Stimulated activated naive CD8-positive, alpha-beta T cell treated with anti-CD3 and anti-CD28 coated beads, Interleukin-15, amount 100 ng/mL, for 72 hours (primary cell): ENCODE measurements at regions not wholly inside any gene's neighbourhood (a gene's known extent, or its start where the extent isn't known, plus 50 kb on each side); places are given as distances from the start of the nearest gene placed in this dataset.

ENCODE experiments used
- ATAC-seq: fragments of 150-1000 bp; cut with Tn5 transposase; 2 replicates; pipeline ENCODE4 v1.10.0; 2021; ENCODE audit warnings: mild to moderate bottlenecking, moderate library complexity
- DNase-seq, 2 donors: peaks; one replicate each; pipeline ENCODE4 v3.0.0; 2021 to 2022
- H3K27ac Mint-ChIP-seq, 2 donors: one replicate each; pipeline ENCODE4 v1.8.0; 2022; ENCODE audit warnings: mild to moderate bottlenecking in 2 of 2, mixed read lengths in 2 of 2, moderate library complexity in 2 of 2
- H3K27me3 Mint-ChIP-seq: one replicate; pipeline ENCODE4 v1.8.0; 2022; ENCODE audit warnings: mixed read lengths
- H3K4me1 Mint-ChIP-seq: one replicate; pipeline ENCODE4 v1.8.0; 2022; ENCODE audit warnings: mild to moderate bottlenecking, mixed read lengths
- H3K4me3 Mint-ChIP-seq, 2 donors: one replicate each; pipeline ENCODE4 v1.8.0; 2022; ENCODE audit warnings: mild to moderate bottlenecking in 2 of 2, mixed read lengths in 2 of 2, moderate library complexity in 1 of 2
- H3K9me3 Mint-ChIP-seq, 2 donors: one replicate each; pipeline ENCODE4 v1.8.0; 2022; ENCODE audit warnings: mixed read lengths in 2 of 2

GRCh38 chr16:48487287-48487686 lies 102.1 kb upstream of the SIAH1 start:
- no peak overlapping the region for H3K4me3 Mint-ChIP-seq
- peaks cover 16% of the 10 kb centered on the region for H3K27me3 Mint-ChIP-seq
- H3K9me3 Mint-ChIP-seq = no peaks in the 10 kb centered on the region
- no peaks in the 10 kb centered on the region for H3K4me1 Mint-ChIP-seq
- no peak overlapping the region for H3K27ac Mint-ChIP-seq
- DNase-seq (no peak), ATAC-seq (no peak)

- no peak for ATAC-seq
- Mint-ChIP-seq H3K4me3 (no peak overlapping the region), H3K9me3 (peaks cover 0 to 4% of the 10 kb centered on the region in 2 donors), H3K27me3 (no peaks in the 10 kb centered on the region), H3K27ac (no peak overlapping the region), H3K4me1 (no peaks in the 10 kb centered on the region)
- no peak for DNase-seq
Measured at GRCh38 chr16:48481772-48482171, 96.6 kb upstream of the SIAH1 start.

GRCh38 chr16:48481211-48481610 lies 96.0 kb upstream of the SIAH1 start:
- DNase-seq = no peak
- H3K4me1 Mint-ChIP-seq = no peaks in the 10 kb centered on the region
- ATAC-seq = no peak
- no peak overlapping the region for H3K4me3 Mint-ChIP-seq
- peaks cover 0 to 4% of the 10 kb centered on the region in 2 donors for H3K9me3 Mint-ChIP-seq
- H3K27ac Mint-ChIP-seq = no peak overlapping the region
- no peaks in the 10 kb centered on the region for H3K27me3 Mint-ChIP-seq

GRCh38 chr16:48479955-48480354 lies 94.7 kb upstream of the SIAH1 start:
- H3K27ac Mint-ChIP-seq = peak overlapping the region in 1 of 2 donors; percentile 68
- no peaks in the 10 kb centered on the region for H3K4me1 Mint-ChIP-seq
- no peak for DNase-seq
- H3K27me3 Mint-ChIP-seq = no peaks in the 10 kb centered on the region
- ATAC-seq = peak; percentile 54
- peaks cover 0 to 4% of the 10 kb centered on the region in 2 donors for H3K9me3 Mint-ChIP-seq
- no peak overlapping the region for H3K4me3 Mint-ChIP-seq

GRCh38 chr16:48479329-48479728 lies 94.1 kb upstream of the SIAH1 start:
- ATAC-seq (no peak), DNase-seq (no peak)
- Mint-ChIP-seq H3K4me1 (no peaks in the 10 kb centered on the region), H3K4me3 (no peak overlapping the region), H3K9me3 (peaks cover 0 to 4% of the 10 kb centered on the region in 2 donors), H3K27ac (no peak overlapping the region), H3K27me3 (no peaks in the 10 kb centered on the region)

DNA sequence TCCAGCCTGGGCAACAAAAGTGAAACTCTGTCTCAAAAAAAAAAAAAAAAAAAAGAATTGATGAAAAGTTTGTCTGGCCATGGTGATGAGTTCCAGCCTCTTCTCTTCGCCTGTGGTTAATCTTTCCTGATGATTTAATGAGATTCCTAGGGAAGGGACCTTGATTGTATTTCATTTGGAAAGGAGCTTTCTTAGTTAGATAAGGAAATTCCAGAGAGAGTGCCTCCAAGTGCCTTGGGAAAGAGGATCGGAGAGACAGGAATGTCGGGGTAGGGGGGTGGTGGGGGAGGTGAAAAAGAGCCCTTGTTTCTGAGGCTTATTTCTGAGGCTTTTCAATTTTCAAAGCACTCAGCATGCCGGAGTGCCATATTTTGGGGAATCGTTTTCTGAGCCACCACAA lies 93.2 kb upstream of the SIAH1 start:
- Mint-ChIP-seq H3K9me3 (peaks cover 0 to 4% of the 10 kb centered on the region in 2 donors), H3K4me3 (no peak overlapping the region), H3K27me3 (no peaks in the 10 kb centered on the region), H3K4me1 (no peaks in the 10 kb centered on the region), H3K27ac (no peak overlapping the region)
- DNase-seq (no peak), ATAC-seq (no peak)

GRCh38 chr16:48471435-48471834 lies 86.2 kb upstream of the SIAH1 start:
- Mint-ChIP-seq H3K27ac (peak overlapping the region in 1 of 2 donors; percentile 80), H3K27me3 (no peaks in the 10 kb centered on the region), H3K4me1 (no peaks in the 10 kb centered on the region), H3K9me3 (no peaks in the 10 kb centered on the region), H3K4me3 (no peak overlapping the region)
- ATAC-seq (no peak), DNase-seq (no peak)

- Mint-ChIP-seq H3K4me1 (peaks cover 21% of the 10 kb centered on the region), H3K9me3 (peaks cover 14 to 19% of the 10 kb centered on the region in 2 donors)
- no peak for DNase-seq
Measured at GRCh38 chr16:48462106-48462740, 77.0 kb upstream of the SIAH1 start.

GRCh38 chr16:48459167-48459566 lies 74.0 kb upstream of the SIAH1 start:
- Mint-ChIP-seq H3K9me3 (peaks cover 6 to 12% of the 10 kb centered on the region in 2 donors), H3K27me3 (peaks cover 39% of the 10 kb centered on the region), H3K4me1 (peaks cover 31% of the 10 kb centered on the region), H3K4me3 (no peak overlapping the region), H3K27ac (no peak overlapping the region)
- DNase-seq (no peak), ATAC-seq (no peak)

More at GRCh38 chr16:48462106-48462740, 77.0 kb upstream of the SIAH1 start:
- Mint-ChIP-seq H3K27me3 (peaks cover 12% of the 10 kb centered on the region), H3K4me3 (no peak overlapping the region), H3K27ac (no peak overlapping the region)
- no peak for ATAC-seq

- H3K27ac Mint-ChIP-seq = peak overlapping the region in 1 of 2 donors; percentile 74
- ATAC-seq = no peak
Measured at GRCh38 chr16:48454051-48454450, 68.8 kb upstream of the SIAH1 start.

DNA sequence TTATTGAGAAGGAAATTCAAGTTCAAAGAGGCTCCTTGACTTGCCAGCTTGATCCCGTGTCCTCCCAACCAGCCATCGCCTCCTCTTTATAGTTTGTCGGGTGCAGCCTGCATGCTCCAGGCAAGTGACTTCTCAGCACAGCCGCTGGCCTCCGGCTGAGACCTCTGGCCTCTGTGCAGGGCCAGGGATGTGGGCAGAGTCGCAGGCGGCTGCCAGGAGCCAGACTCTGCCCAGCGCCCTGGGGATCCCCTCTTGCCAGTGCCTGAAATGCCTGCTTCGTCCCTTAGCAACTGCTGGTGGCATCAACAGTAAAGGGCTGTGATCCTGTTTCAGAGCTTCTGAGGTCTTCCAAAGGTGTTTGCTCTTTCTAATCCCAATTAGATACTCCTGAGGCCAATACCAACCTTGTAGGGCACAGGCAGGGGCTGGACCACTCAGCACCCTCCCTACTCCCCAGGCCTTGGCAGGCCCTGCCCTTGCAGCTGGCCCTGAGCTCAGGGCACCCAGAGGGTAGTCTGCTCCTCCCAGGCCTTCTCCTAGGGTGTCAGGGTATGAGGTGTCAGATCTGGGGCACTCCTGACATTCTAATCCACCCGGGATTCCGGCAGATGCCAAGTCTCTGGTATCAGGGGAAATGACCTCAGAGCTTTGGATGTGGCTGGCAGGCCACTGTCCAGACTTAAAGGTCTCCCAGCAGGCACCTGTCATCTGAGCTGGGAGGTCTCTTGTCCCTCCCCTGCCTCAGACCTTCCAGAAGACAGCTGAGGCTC lies 68.0 kb upstream of the SIAH1 start:
- ATAC-seq = no peak
- no peak for DNase-seq

More at GRCh38 chr16:48454051-48454450, 68.8 kb upstream of the SIAH1 start:
- Mint-ChIP-seq H3K4me1 (peaks cover 27% of the 10 kb centered on the region), H3K27me3 (peaks cover 33% of the 10 kb centered on the region), H3K4me3 (no peak overlapping the region), H3K9me3 (no peaks in the 10 kb centered on the region)
- DNase-seq = no peak

DNA sequence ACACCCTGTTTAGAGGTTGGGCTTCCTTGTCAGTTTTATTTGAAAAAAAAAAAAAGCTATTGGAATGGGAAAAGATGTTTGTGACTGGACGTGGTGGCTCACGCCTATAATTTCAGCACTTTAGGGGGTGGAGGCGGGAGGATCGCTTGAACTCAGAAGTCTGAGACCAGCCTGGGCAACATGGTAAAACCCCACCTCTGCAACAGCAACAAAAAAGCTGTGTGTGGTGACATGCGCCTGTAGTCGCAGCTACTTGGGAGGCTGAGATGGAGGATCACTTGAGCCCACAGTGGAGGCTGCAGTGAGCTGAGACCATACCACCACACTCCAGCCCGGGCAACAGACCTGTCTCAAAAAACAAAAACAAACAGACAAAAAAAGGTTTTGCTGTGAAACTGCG lies 66.1 kb upstream of the SIAH1 start:
- Mint-ChIP-seq H3K9me3 (no peaks in the 10 kb centered on the region), H3K27ac (peak overlapping the region in 1 of 2 donors; percentile 76), H3K4me1 (peaks cover under 1% of the 10 kb centered on the region), H3K27me3 (peaks cover 22% of the 10 kb centered on the region), H3K4me3 (no peak overlapping the region)
- no peak for ATAC-seq
- DNase-seq = no peak

More for the DNA sequence above, 68.0 kb upstream of the SIAH1 start:
- Mint-ChIP-seq H3K4me1 (peaks cover 18% of the 10 kb centered on the region), H3K9me3 (no peaks in the 10 kb centered on the region), H3K4me3 (no peak overlapping the region), H3K27ac (peak overlapping the region in 1 of 2 donors; percentile 35), H3K27me3 (peaks cover 33% of the 10 kb centered on the region)

- ATAC-seq (no peak), DNase-seq (no peak)
- Mint-ChIP-seq H3K4me3 (no peak overlapping the region), H3K4me1 (no peaks in the 10 kb centered on the region), H3K9me3 (no peaks in the 10 kb centered on the region), H3K27me3 (peaks cover 14% of the 10 kb centered on the region), H3K27ac (no peak overlapping the region)
Measured at GRCh38 chr16:48450367-48450766, 65.2 kb upstream of the SIAH1 start.

- no peak overlapping the region for H3K4me3 Mint-ChIP-seq
- peaks cover 1% of the 10 kb centered on the region for H3K27me3 Mint-ChIP-seq
- no peaks in the 10 kb centered on the region for H3K4me1 Mint-ChIP-seq
- ATAC-seq (no peak), DNase-seq (no peak)
- peak overlapping the region in 1 of 2 donors; percentile 23 for H3K27ac Mint-ChIP-seq
- no peaks in the 10 kb centered on the region for H3K9me3 Mint-ChIP-seq
Measured at GRCh38 chr16:48448841-48449481, 63.7 kb upstream of the SIAH1 start.

- Mint-ChIP-seq H3K27ac (no peak overlapping the region), H3K9me3 (no peaks in the 10 kb centered on the region), H3K4me1 (no peaks in the 10 kb centered on the region)
Measured at GRCh38 chr16:48447940-48448536, 62.8 kb upstream of the SIAH1 start.

More at GRCh38 chr16:48447940-48448536, 62.8 kb upstream of the SIAH1 start:
- no peak overlapping the region for H3K4me3 Mint-ChIP-seq
- DNase-seq (no peak), ATAC-seq (no peak)
- no peaks in the 10 kb centered on the region for H3K27me3 Mint-ChIP-seq
